ENCODE measurements at regions not wholly inside any gene's neighbourhood (a gene's known extent, or its start where the extent isn't known, plus 50 kb on each side); places are given as distances from the start of the nearest gene placed in this dataset.

- Histone ChIP-seq H3K9ac (ENCODE audit: low read length in 5 of 5) (no peak overlapping the region), H3K27me3 (ENCODE audit: control insufficient read depth in 5 of 5, insufficient read depth in 4 of 5, low read length in 5 of 5) (peaks cover 3 to 19% (median 11%) of the 10 kb centered on the region in 5 donors), H3K4me1 (ENCODE audit: control insufficient read depth in 5 of 5, insufficient read depth in 5 of 5, low read length in 5 of 5) (peaks cover 0 to 16% (median 4%) of the 10 kb centered on the region in 5 donors), H3K4me3 (ENCODE audit: low read depth in 1 of 5, low read length in 5 of 5) (no peak overlapping the region), H3K36me3 (ENCODE audit: control insufficient read depth in 5 of 5, insufficient read depth in 5 of 5, low read length in 5 of 5) (no peaks in the 10 kb centered on the region), H3K9me3 (ENCODE audit: control insufficient read depth in 5 of 5, low read length in 5 of 5) (peaks cover 5 to 10% (median 7%) of the 10 kb centered on the region in 5 donors), H3K27ac (ENCODE audit: low read depth, low read length) (no peak overlapping the region)
Observed at GRCh38 chr17:73798111-73798748, 154.0 kb upstream of the SDK2 start.

- peaks cover 0 to 24% (median 15%) of the 10 kb centered on the region in 5 donors for H3K27me3 ChIP-seq (ENCODE audit: control insufficient read depth in 5 of 5, insufficient read depth in 4 of 5, low read length in 5 of 5)
- H3K4me1 ChIP-seq (ENCODE audit: control insufficient read depth in 5 of 5, insufficient read depth in 5 of 5, low read length in 5 of 5) = peaks cover 0 to 11% (median 4%) of the 10 kb centered on the region in 5 donors
- H3K9me3 ChIP-seq (ENCODE audit: control insufficient read depth in 5 of 5, low read length in 5 of 5) = peaks cover 5 to 12% (median 8%) of the 10 kb centered on the region in 5 donors
- H3K36me3 ChIP-seq (ENCODE audit: control insufficient read depth in 5 of 5, insufficient read depth in 5 of 5, low read length in 5 of 5) = no peaks in the 10 kb centered on the region
- H3K27ac ChIP-seq (ENCODE audit: low read depth, low read length) = no peak overlapping the region
- H3K4me3 ChIP-seq (ENCODE audit: low read depth in 1 of 5, low read length in 5 of 5) = no peak overlapping the region
- no peak overlapping the region for H3K9ac ChIP-seq (ENCODE audit: low read length in 5 of 5)
Observed at GRCh38 chr17:73799096-73799495, 154.9 kb upstream of the SDK2 start.

- peaks cover 6 to 12% (median 8%) of the 10 kb centered on the region in 5 donors for H3K9me3 ChIP-seq (ENCODE audit: control insufficient read depth in 5 of 5, low read length in 5 of 5)
- H3K36me3 ChIP-seq (ENCODE audit: control insufficient read depth in 5 of 5, insufficient read depth in 5 of 5, low read length in 5 of 5) = no peaks in the 10 kb centered on the region
- H3K4me3 ChIP-seq (ENCODE audit: low read depth in 1 of 5, low read length in 5 of 5) = no peak overlapping the region
- H3K27ac ChIP-seq (ENCODE audit: low read depth, low read length) = no peak overlapping the region
- H3K4me1 ChIP-seq (ENCODE audit: control insufficient read depth in 5 of 5, insufficient read depth in 5 of 5, low read length in 5 of 5) = peaks cover 0 to 6% (median 0%) of the 10 kb centered on the region in 5 donors
- H3K27me3 ChIP-seq (ENCODE audit: control insufficient read depth in 5 of 5, insufficient read depth in 4 of 5, low read length in 5 of 5) = peaks cover 0 to 28% (median 17%) of the 10 kb centered on the region in 5 donors
- no peak overlapping the region for H3K9ac ChIP-seq (ENCODE audit: low read length in 5 of 5)
Observed at GRCh38 chr17:73799781-73800627, 155.8 kb upstream of the SDK2 start.

- H3K27ac ChIP-seq (ENCODE audit: low read depth, low read length) = no peak overlapping the region
- peaks cover 0 to 6% (median 0%) of the 10 kb centered on the region in 5 donors for H3K4me1 ChIP-seq (ENCODE audit: control insufficient read depth in 5 of 5, insufficient read depth in 5 of 5, low read length in 5 of 5)
- peaks cover 8 to 12% (median 8%) of the 10 kb centered on the region in 5 donors for H3K9me3 ChIP-seq (ENCODE audit: control insufficient read depth in 5 of 5, low read length in 5 of 5)
- H3K36me3 ChIP-seq (ENCODE audit: control insufficient read depth in 5 of 5, insufficient read depth in 5 of 5, low read length in 5 of 5) = no peaks in the 10 kb centered on the region
- H3K4me3 ChIP-seq (ENCODE audit: low read depth in 1 of 5, low read length in 5 of 5) = no peak overlapping the region
- peaks cover 0 to 31% (median 21%) of the 10 kb centered on the region in 5 donors for H3K27me3 ChIP-seq (ENCODE audit: control insufficient read depth in 5 of 5, insufficient read depth in 4 of 5, low read length in 5 of 5)
- H3K9ac ChIP-seq (ENCODE audit: low read length in 5 of 5) = no peak overlapping the region
Observed at GRCh38 chr17:73800893-73801292, 156.6 kb upstream of the SDK2 start.

GRCh38 chr17:73801455-73802100 lies 157.3 kb upstream of the SDK2 start:
- Histone ChIP-seq H3K36me3 (ENCODE audit: control insufficient read depth in 5 of 5, insufficient read depth in 5 of 5, low read length in 5 of 5) (no peaks in the 10 kb centered on the region), H3K4me1 (ENCODE audit: control insufficient read depth in 5 of 5, insufficient read depth in 5 of 5, low read length in 5 of 5) (peaks cover 0 to 6% (median 0%) of the 10 kb centered on the region in 5 donors), H3K27ac (ENCODE audit: low read depth, low read length) (no peak overlapping the region), H3K9ac (ENCODE audit: low read length in 5 of 5) (no peak overlapping the region), H3K9me3 (ENCODE audit: control insufficient read depth in 5 of 5, low read length in 5 of 5) (peaks cover 8 to 12% (median 8%) of the 10 kb centered on the region in 5 donors), H3K4me3 (ENCODE audit: low read depth in 1 of 5, low read length in 5 of 5) (no peak overlapping the region), H3K27me3 (ENCODE audit: control insufficient read depth in 5 of 5, insufficient read depth in 4 of 5, low read length in 5 of 5) (peaks cover 0 to 31% (median 21%) of the 10 kb centered on the region in 5 donors)

GRCh38 chr17:73802314-73802713 lies 158.1 kb upstream of the SDK2 start:
- Histone ChIP-seq H3K27me3 (ENCODE audit: control insufficient read depth in 5 of 5, insufficient read depth in 4 of 5, low read length in 5 of 5) (peaks cover 0 to 31% (median 16%) of the 10 kb centered on the region in 5 donors), H3K36me3 (ENCODE audit: control insufficient read depth in 5 of 5, insufficient read depth in 5 of 5, low read length in 5 of 5) (no peaks in the 10 kb centered on the region), H3K9me3 (ENCODE audit: control insufficient read depth in 5 of 5, low read length in 5 of 5) (peaks cover 8 to 14% (median 8%) of the 10 kb centered on the region in 5 donors), H3K9ac (ENCODE audit: low read length in 5 of 5) (no peak overlapping the region), H3K4me3 (ENCODE audit: low read depth in 1 of 5, low read length in 5 of 5) (no peak overlapping the region), H3K4me1 (ENCODE audit: control insufficient read depth in 5 of 5, insufficient read depth in 5 of 5, low read length in 5 of 5) (peaks cover 0 to 6% (median 0%) of the 10 kb centered on the region in 5 donors), H3K27ac (ENCODE audit: low read depth, low read length) (no peak overlapping the region)

GRCh38 chr17:73802871-73803270 lies 158.6 kb upstream of the SDK2 start:
- H3K4me1 ChIP-seq (ENCODE audit: control insufficient read depth in 5 of 5, insufficient read depth in 5 of 5, low read length in 5 of 5) = peaks cover 0 to 6% (median 0%) of the 10 kb centered on the region in 5 donors
- no peak overlapping the region for H3K9ac ChIP-seq (ENCODE audit: low read length in 5 of 5)
- peaks cover 8 to 14% (median 8%) of the 10 kb centered on the region in 5 donors for H3K9me3 ChIP-seq (ENCODE audit: control insufficient read depth in 5 of 5, low read length in 5 of 5)
- H3K27me3 ChIP-seq (ENCODE audit: control insufficient read depth in 5 of 5, insufficient read depth in 4 of 5, low read length in 5 of 5) = peaks cover 0 to 26% (median 16%) of the 10 kb centered on the region in 5 donors
- H3K4me3 ChIP-seq (ENCODE audit: low read depth in 1 of 5, low read length in 5 of 5) = no peak overlapping the region
- no peak overlapping the region for H3K27ac ChIP-seq (ENCODE audit: low read depth, low read length)
- H3K36me3 ChIP-seq (ENCODE audit: control insufficient read depth in 5 of 5, insufficient read depth in 5 of 5, low read length in 5 of 5) = no peaks in the 10 kb centered on the region

GRCh38 chr17:73803964-73804435 lies 159.8 kb upstream of the SDK2 start:
- H3K36me3 ChIP-seq (ENCODE audit: control insufficient read depth in 5 of 5, insufficient read depth in 5 of 5, low read length in 5 of 5) = no peaks in the 10 kb centered on the region
- H3K27ac ChIP-seq (ENCODE audit: low read depth, low read length) = no peak overlapping the region
- peaks cover 8 to 14% (median 8%) of the 10 kb centered on the region in 5 donors for H3K9me3 ChIP-seq (ENCODE audit: control insufficient read depth in 5 of 5, low read length in 5 of 5)
- peaks cover 0 to 24% (median 14%) of the 10 kb centered on the region in 5 donors for H3K27me3 ChIP-seq (ENCODE audit: control insufficient read depth in 5 of 5, insufficient read depth in 4 of 5, low read length in 5 of 5)
- no peak overlapping the region for H3K4me3 ChIP-seq (ENCODE audit: low read depth in 1 of 5, low read length in 5 of 5)
- H3K9ac ChIP-seq (ENCODE audit: low read length in 5 of 5) = no peak overlapping the region
- no peaks in the 10 kb centered on the region for H3K4me1 ChIP-seq (ENCODE audit: control insufficient read depth in 5 of 5, insufficient read depth in 5 of 5, low read length in 5 of 5)

- peaks cover 0 to 17% (median 11%) of the 10 kb centered on the region in 5 donors for H3K27me3 ChIP-seq (ENCODE audit: control insufficient read depth in 5 of 5, insufficient read depth in 4 of 5, low read length in 5 of 5)
- H3K9me3 ChIP-seq (ENCODE audit: control insufficient read depth in 5 of 5, low read length in 5 of 5) = peaks cover 8 to 14% (median 8%) of the 10 kb centered on the region in 5 donors
- H3K9ac ChIP-seq (ENCODE audit: low read length in 5 of 5) = no peak overlapping the region
- H3K27ac ChIP-seq (ENCODE audit: low read depth, low read length) = no peak overlapping the region
- H3K4me1 ChIP-seq (ENCODE audit: control insufficient read depth in 5 of 5, insufficient read depth in 5 of 5, low read length in 5 of 5) = no peaks in the 10 kb centered on the region
- H3K4me3 ChIP-seq (ENCODE audit: low read depth in 1 of 5, low read length in 5 of 5) = no peak overlapping the region
- no peaks in the 10 kb centered on the region for H3K36me3 ChIP-seq (ENCODE audit: control insufficient read depth in 5 of 5, insufficient read depth in 5 of 5, low read length in 5 of 5)
Observed at GRCh38 chr17:73806768-73807167, 162.5 kb upstream of the SDK2 start.

Measured in subcutaneous abdominal adipose tissue (tissue), 5 donors.